ENCODE measurements at regions not wholly inside any gene's neighbourhood (a gene's known extent, or its start where the extent isn't known, plus 50 kb on each side); places are given as distances from the start of the nearest gene placed in this dataset.

- no peak overlapping the region for H3K4me2 ChIP-seq (ENCODE audit: insufficient read depth, insufficient read length, low read length)
- Mint-ChIP-seq H3K27me3 (ENCODE audit: low read depth) (no peaks in the 10 kb centered on the region; the same call in 1 of the 2 replicates), H3K4me3 (no peak overlapping the region), H3K4me1 (peaks cover 34 to 50% of the 10 kb centered on the region in 2 experiments), H3K9me3 (no peaks in the 10 kb centered on the region), H3K27ac (no peak overlapping the region; a peak in 1 of 7 replicates), H3K36me3 (ENCODE audit: insufficient read depth in 1 of 3, low read depth in 3 of 3) (no peaks in the 10 kb centered on the region)
- no peaks in the 10 kb centered on the region for H3K27me3 ChIP-seq (ENCODE audit: insufficient read depth, low read length)
- H3K4ac ChIP-seq (ENCODE audit: low read depth, low read length), result no peak overlapping the region
- no peaks in the 10 kb centered on the region for H4K20me1 ChIP-seq (ENCODE audit: control insufficient read depth, insufficient read depth, insufficient read length)
- no peaks in the 10 kb centered on the region for H3K23me2 ChIP-seq (ENCODE audit: insufficient read length, low read depth, low read length, poor library complexity, severe bottlenecking)
- no peak for TF ChIP-seq CTCF (conservative IDR thresholded peaks at IDR 0.05)
- H3K14ac ChIP-seq (ENCODE audit: insufficient read depth, low read length), result 0 out of 2 replicates have a peak overlapping the region, but pooled peaks have one; percentile 1
- H2BK20ac ChIP-seq (ENCODE audit: low read depth, low read length, poor library complexity, severe bottlenecking), result no peak overlapping the region
- no peak overlapping the region for H2BK15ac ChIP-seq (ENCODE audit: low read depth, low read length)
- H3K4me1 ChIP-seq (ENCODE audit: insufficient read depth, low read length), result no peaks in the 10 kb centered on the region
- no peak overlapping the region for H2AFZ ChIP-seq (ENCODE audit: low read length)
- no peak overlapping the region for H4K91ac ChIP-seq (ENCODE audit: insufficient read length, low read depth, low read length)
- no peak for DNase-seq
- H3K9ac ChIP-seq (ENCODE audit: extremely low read depth, insufficient read length, low read length), result no peak overlapping the region
- H3K18ac ChIP-seq (ENCODE audit: insufficient read length, low read depth, low read length), result no peak overlapping the region
- no peak overlapping the region for H3K23ac ChIP-seq (ENCODE audit: insufficient read length, low read depth, low read length)
- H2BK5ac ChIP-seq (ENCODE audit: insufficient read length, low read length), result no peak overlapping the region
- no peaks in the 10 kb centered on the region for H3K79me2 ChIP-seq (ENCODE audit: insufficient read depth, low read length)
- H3K56ac ChIP-seq (ENCODE audit: insufficient read length, low read depth, low read length), result no peak overlapping the region
- peak overlapping the region; percentile 42 for H2BK12ac ChIP-seq (ENCODE audit: insufficient read length, low read depth, low read length)
- H3K27ac ChIP-seq (ENCODE audit: insufficient read length, low read depth, low read length), result no peak overlapping the region
- no peak overlapping the region for H4K5ac ChIP-seq (ENCODE audit: insufficient read length, low read depth, low read length)
- WGBS (ENCODE audit: extremely low coverage, insufficient read length, low lambda C conversion rate), result no CpG with 5 or more reads among the region's 15 CpGs
- H4K8ac ChIP-seq (replicated peaks; ENCODE audit: insufficient read length, low read depth, low read length), result no peak overlapping the region
- no peaks in the 10 kb centered on the region for H3K79me1 ChIP-seq (ENCODE audit: insufficient read depth, low read depth, low read length, poor library complexity, severe bottlenecking)
- no peak overlapping the region for H2AK5ac ChIP-seq (ENCODE audit: insufficient read length, low read length)
- H3K9me3 ChIP-seq (ENCODE audit: control insufficient read depth, low read depth, low read length), result no peaks in the 10 kb centered on the region
- no peak overlapping the region for H2BK120ac ChIP-seq (ENCODE audit: low read depth, low read length, poor library complexity, severe bottlenecking)
- H3T11ph ChIP-seq (ENCODE audit: low read length), result no peak overlapping the region
Observed at GRCh38 chr13:26895808-26896466, 135.4 kb upstream of the GPR12 start.
